SU-DHL-6 (cell line): ENCODE measurements at regions not wholly inside any gene's neighbourhood (a gene's known extent, or its start where the extent isn't known, plus 50 kb on each side); places are given as distances from the start of the nearest gene placed in this dataset.

Experiments used
- H2AFZ ChIP-seq: fragments of 200-600 bp; sonication (generic); 2 replicates; pipeline ENCODE4 v1.6.1; 2014; ENCODE audit warnings: low read depth, mild to moderate bottlenecking, moderate library complexity, mixed read lengths, antibody characterized with exemption, low read length; ENCODE audit not compliant: severe bottlenecking
- H3F3A ChIP-seq: fragments of 200-600 bp; shearing (Covaris generic); 2 replicates; pipeline ENCODE4 v1.6.0; 2016; ENCODE audit warnings: antibody characterized with exemption, mild to moderate bottlenecking; ENCODE audit not compliant: insufficient read depth
- H3K27ac ChIP-seq: fragments of 200-600 bp; sonication (generic); 2 replicates; pipeline ENCODE4 v1.5.1; 2016; ENCODE audit warnings: low read depth, mild to moderate bottlenecking, low read length, moderate library complexity, mixed read lengths
- H3K27me3 ChIP-seq: fragments of 200-600 bp; sonication (generic), shearing (Covaris generic); 2 replicates; pipeline ENCODE4 v1.6.0; 2014; ENCODE audit warnings: mild to moderate bottlenecking, low read length
- H3K36me3 ChIP-seq: fragments of 200-600 bp; sonication (generic); 2 replicates; pipeline ENCODE4 v1.6.1; 2014; ENCODE audit warnings: mild to moderate bottlenecking, low read length, mixed read lengths
- H3K4me2 ChIP-seq: fragments of 300-600, 200-600 bp; shearing (Covaris generic), sonication (generic); 2 replicates; pipeline ENCODE4 v1.6.0; 2014; ENCODE audit warnings: low read length, low read depth, mild to moderate bottlenecking; ENCODE audit not compliant: poor library complexity, severe bottlenecking
- H3K4me3 ChIP-seq: fragments of 200-600 bp; sonication (generic); 2 replicates; pipeline ENCODE4 v1.5.1; 2014; ENCODE audit warnings: antibody characterized with exemption, low read length, mild to moderate bottlenecking, mixed read lengths; ENCODE audit not compliant: insufficient read depth, poor library complexity, severe bottlenecking
- H3K79me2 ChIP-seq: fragments of 200-600 bp; sonication (generic); 2 replicates; pipeline ENCODE4 v1.6.1; 2014; ENCODE audit warnings: mild to moderate bottlenecking, low read length, moderate library complexity; ENCODE audit not compliant: insufficient read depth
- H3K9ac ChIP-seq: fragments of 200-600 bp; sonication (generic); 2 replicates; pipeline ENCODE4 v1.7.0; 2014; ENCODE audit warnings: mild to moderate bottlenecking, low read length
- H3K9me2 ChIP-seq: fragments of 200-600 bp; sonication (generic); replicated peaks from 2 replicates; pipeline ENCODE4 v1.6.1; 2014; ENCODE audit warnings: low read length; ENCODE audit not compliant: insufficient read depth
- H3K9me3 ChIP-seq: fragments of 200-600 bp; sonication (generic); 2 replicates; pipeline ENCODE4 v1.6.1; 2014; ENCODE audit warnings: low read length, mixed read lengths; ENCODE audit not compliant: insufficient read depth
- H4K20me1 ChIP-seq: fragments of 200-600 bp; sonication (generic); 2 replicates; pipeline ENCODE4 v1.6.1; 2014; ENCODE audit warnings: low read depth, mild to moderate bottlenecking, antibody characterized with exemption, low read length, moderate library complexity, mixed read lengths
- EZH2phosphoT487 ChIP-seq: fragments of 200-600 bp; sonication (generic), shearing (Covaris generic); conservative IDR thresholded peaks from 2 replicates; pipeline ENCODE4 v1.6.1; 2018; ENCODE audit warnings: mild to moderate bottlenecking, antibody characterized with exemption, low read length, moderate library complexity, mixed read lengths
- TF ChIP-seq, protein P1 (sequence below): fragments of 200-600 bp; sonication (generic); IDR thresholded peaks from one replicate; pipeline ENCODE4 v1.5.1; 2017; ENCODE audit warnings: antibody characterized with exemption, mild to moderate bottlenecking, low read length, moderate library complexity; ENCODE audit not compliant: insufficient read depth, poor library complexity, severe bottlenecking

DNA sequence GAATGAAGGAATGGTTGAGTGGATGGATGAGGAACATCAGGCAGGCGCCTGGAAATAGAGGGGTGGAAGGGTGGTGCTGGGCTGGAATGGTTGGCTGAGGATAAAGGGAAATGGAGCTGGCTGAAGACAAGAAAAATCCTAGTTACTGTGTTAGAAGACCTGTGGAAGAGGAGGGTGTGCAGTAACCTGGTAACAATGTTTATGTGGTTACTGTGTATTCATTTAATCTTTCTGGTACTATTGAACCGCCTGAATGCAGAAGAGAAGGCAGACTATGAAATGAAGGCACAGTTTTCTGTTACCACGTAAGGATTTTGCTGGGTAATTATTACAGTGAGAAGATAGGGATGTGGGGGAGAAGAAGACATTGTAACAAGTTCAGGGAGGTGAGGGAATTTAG lies 110.3 kb upstream of the MGAT5 start:
- H3F3A ChIP-seq = no peaks in the 10 kb centered on the region
- H2AFZ ChIP-seq = no peak overlapping the region
- H4K20me1 ChIP-seq = peaks cover 5% of the 10 kb centered on the region; the same call in 1 of the 2 replicates
- peaks cover 14% of the 10 kb centered on the region for H3K79me2 ChIP-seq
- TF ChIP-seq, protein P1, sequence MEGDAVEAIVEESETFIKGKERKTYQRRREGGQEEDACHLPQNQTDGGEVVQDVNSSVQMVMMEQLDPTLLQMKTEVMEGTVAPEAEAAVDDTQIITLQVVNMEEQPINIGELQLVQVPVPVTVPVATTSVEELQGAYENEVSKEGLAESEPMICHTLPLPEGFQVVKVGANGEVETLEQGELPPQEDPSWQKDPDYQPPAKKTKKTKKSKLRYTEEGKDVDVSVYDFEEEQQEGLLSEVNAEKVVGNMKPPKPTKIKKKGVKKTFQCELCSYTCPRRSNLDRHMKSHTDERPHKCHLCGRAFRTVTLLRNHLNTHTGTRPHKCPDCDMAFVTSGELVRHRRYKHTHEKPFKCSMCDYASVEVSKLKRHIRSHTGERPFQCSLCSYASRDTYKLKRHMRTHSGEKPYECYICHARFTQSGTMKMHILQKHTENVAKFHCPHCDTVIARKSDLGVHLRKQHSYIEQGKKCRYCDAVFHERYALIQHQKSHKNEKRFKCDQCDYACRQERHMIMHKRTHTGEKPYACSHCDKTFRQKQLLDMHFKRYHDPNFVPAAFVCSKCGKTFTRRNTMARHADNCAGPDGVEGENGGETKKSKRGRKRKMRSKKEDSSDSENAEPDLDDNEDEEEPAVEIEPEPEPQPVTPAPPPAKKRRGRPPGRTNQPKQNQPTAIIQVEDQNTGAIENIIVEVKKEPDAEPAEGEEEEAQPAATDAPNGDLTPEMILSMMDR = no peak
- no peak for TF ChIP-seq EZH2phosphoT487
- H3K4me2 ChIP-seq = no peak overlapping the region
- H3K4me3 ChIP-seq = no peak overlapping the region
- no peaks in the 10 kb centered on the region for H3K9me2 ChIP-seq
- no peaks in the 10 kb centered on the region for H3K36me3 ChIP-seq
- H3K9me3 ChIP-seq = no peaks in the 10 kb centered on the region
- no peak overlapping the region for H3K9ac ChIP-seq
- H3K27ac ChIP-seq = no peak overlapping the region
- no peaks in the 10 kb centered on the region for H3K27me3 ChIP-seq

DNA sequence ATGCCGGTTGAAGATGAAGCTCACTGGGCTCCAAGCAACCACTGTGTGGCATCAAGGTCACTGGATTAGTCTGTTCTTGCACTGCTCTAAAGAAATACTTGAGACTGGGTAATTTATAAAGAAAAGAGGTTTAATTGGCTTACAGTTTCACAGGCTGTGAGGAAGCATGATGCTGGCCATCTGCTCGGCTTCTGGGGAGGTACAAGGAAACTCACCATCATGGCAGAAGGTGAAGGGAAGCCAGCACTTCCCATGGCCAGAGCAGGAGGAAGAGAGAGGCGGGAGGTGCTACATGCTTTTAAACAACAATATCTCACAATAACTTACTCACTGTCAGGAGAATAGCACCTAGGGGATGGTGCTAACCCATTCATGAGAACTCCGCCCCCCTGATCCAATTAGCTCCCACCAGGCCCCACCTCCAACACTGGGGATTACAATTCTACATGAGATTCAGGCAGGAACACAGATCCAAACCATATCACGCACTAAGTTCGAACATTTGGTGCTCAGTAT lies 109.7 kb upstream of the MGAT5 start:
- Histone ChIP-seq H2AFZ (no peak overlapping the region), H3K4me3 (no peak overlapping the region), H3K79me2 (peaks cover 14% of the 10 kb centered on the region), H4K20me1 (no peaks in the 10 kb centered on the region; the same call in 1 of the 2 replicates), H3K36me3 (no peaks in the 10 kb centered on the region), H3K9me3 (no peaks in the 10 kb centered on the region), H3K4me2 (no peak overlapping the region), H3F3A (no peaks in the 10 kb centered on the region), H3K9ac (no peak overlapping the region), H3K27me3 (no peaks in the 10 kb centered on the region), H3K27ac (no peak overlapping the region), H3K9me2 (no peaks in the 10 kb centered on the region)
- TF ChIP-seq EZH2phosphoT487 = no peak
- TF ChIP-seq, protein P1 = no peak

- Histone ChIP-seq H3K36me3 (no peaks in the 10 kb centered on the region), H3K9ac (no peak overlapping the region), H3K9me2 (no peaks in the 10 kb centered on the region), H3K27ac (no peak overlapping the region), H3K4me2 (no peak overlapping the region), H3K4me3 (no peak overlapping the region), H3F3A (no peaks in the 10 kb centered on the region), H3K79me2 (peaks cover 9% of the 10 kb centered on the region), H3K27me3 (no peaks in the 10 kb centered on the region), H2AFZ (no peak overlapping the region), H3K9me3 (no peaks in the 10 kb centered on the region), H4K20me1 (no peaks in the 10 kb centered on the region; the same call in 1 of the 2 replicates)
- no peak for TF ChIP-seq EZH2phosphoT487
- TF ChIP-seq, protein P1 = no peak
Measured at GRCh38 chr2:134144651-134145050, 109.2 kb upstream of the MGAT5 start.
